Tibial nerve (tissue), 4 donors: ENCODE measurements at regions not wholly inside any gene's neighbourhood (a gene's known extent, or its start where the extent isn't known, plus 50 kb on each side); places are given as distances from the start of the nearest gene placed in this dataset.

Experiments
- DNase-seq, 2 donors: peaks; one replicate each; pipeline ENCODE4 v3.0.0-alpha.2; 2019; ENCODE audit warnings: low spot score in 2 of 2
- H3K27ac ChIP-seq, 4 donors: fragments of 200-600 bp; sonication (generic) in 3 of 4; one replicate each; pipeline ENCODE4 v1.5.1; 2017 to 2019; ENCODE audit warnings: mild to moderate bottlenecking in 1 of 4
- H3K27me3 ChIP-seq, 2 donors: fragments of 200-600 bp; sonication (generic) in 1 of 2; one replicate each; pipeline versions ENCODE4 v1.5.1 to v1.6.0; 2017 to 2019
- H3K36me3 ChIP-seq, 3 donors: fragments of 200-600 bp; sonication (generic); one replicate each; pipeline ENCODE4 v1.5.1; 2018 to 2019
- H3K4me1 ChIP-seq, 4 donors: fragments of 200-600 bp; sonication (generic) in 3 of 4; one replicate each; pipeline ENCODE4 v1.5.1; 2017 to 2019
- H3K4me3 ChIP-seq, 4 donors: fragments of 200-600 bp; sonication (generic) in 3 of 4; one replicate each; pipeline ENCODE4 v1.5.1; 2017 to 2019; ENCODE audit warnings: mild to moderate bottlenecking in 1 of 4, moderate library complexity in 1 of 4
- H3K9me3 ChIP-seq, 4 donors: fragments of 200-600 bp; sonication (generic) in 3 of 4; one replicate each; pipeline ENCODE4 v1.5.1; 2017 to 2019
- CTCF ChIP-seq, 5 experiments: fragments of 200-600 bp in 3 of 5; fragments of 450-650 bp in 2 of 5; sonication (generic) in 3 of 5; IDR thresholded peaks; one replicate each; pipeline ENCODE4 v1.5.1; 2016 to 2019; ENCODE audit warnings: antibody characterized with exemption in 5 of 5, mild to moderate bottlenecking in 3 of 5, moderate library complexity in 2 of 5
- EP300 ChIP-seq, 2 donors: sonication (generic); formaldehyde crosslinking; IDR thresholded peaks; one replicate each; pipeline ENCODE4 v1.6.1; 2017; ENCODE audit warnings: antibody characterized with exemption in 2 of 2, mild to moderate bottlenecking in 1 of 2
- POLR2A ChIP-seq, 2 donors: fragments of 450-650 bp; IDR thresholded peaks; one replicate each; pipeline ENCODE4 v1.6.1; 2017; ENCODE audit warnings: antibody characterized with exemption in 2 of 2, mild to moderate bottlenecking in 2 of 2, moderate library complexity in 2 of 2
- WGBS, 2 donors: methylation state at CpG; one replicate each; pipeline ENCODE4 v1.1.5; 2018; 5-methylcytosine and 5-hydroxymethylcytosine counted together

- 81 to 89% methylated on average over 13 of the region's 13 CpGs for WGBS, 2 donors
- DNase-seq: no peak
- Histone ChIP-seq H3K27me3 (no peaks in the 10 kb centered on the region), H3K4me3 (no peak overlapping the region), H3K27ac (no peak overlapping the region), H3K4me1 (peaks cover 0 to 5% (median 0%) of the 10 kb centered on the region in 4 donors), H3K9me3 (no peaks in the 10 kb centered on the region), H3K36me3 (no peaks in the 10 kb centered on the region)
- TF ChIP-seq POLR2A (IDR thresholded peaks at IDR 0.05): no peak
- no peak for TF ChIP-seq EP300 (IDR thresholded peaks at IDR 0.05)
- peak in 2 of 5 experiments; percentile 11 to 45 for TF ChIP-seq CTCF (IDR thresholded peaks at IDR 0.05)
Observed at GRCh38 chr18:25921677-25922421, 168.6 kb downstream of the SS18 start.

- Histone ChIP-seq H3K27me3 (no peaks in the 10 kb centered on the region), H3K9me3 (peaks cover 0 to 9% (median 0%) of the 10 kb centered on the region in 4 donors), H3K27ac (no peak overlapping the region), H3K4me3 (no peak overlapping the region), H3K36me3 (no peaks in the 10 kb centered on the region), H3K4me1 (peaks cover 0 to 5% (median 0%) of the 10 kb centered on the region in 4 donors)
- 84 to 85% methylated on average over 4 of the region's 4 CpGs for WGBS, 2 donors
- TF ChIP-seq EP300 (IDR thresholded peaks at IDR 0.05) (no peak), POLR2A (IDR thresholded peaks at IDR 0.05) (no peak), CTCF (IDR thresholded peaks at IDR 0.05) (no peak)
- no peak for DNase-seq
Observed at GRCh38 chr18:25915907-25916306, 174.5 kb downstream of the SS18 start.

- no peak overlapping the region for H3K4me3 ChIP-seq
- WGBS, 2 donors: 53 to 88% methylated on average over 2 of the region's 2 CpGs
- H3K36me3 ChIP-seq: no peaks in the 10 kb centered on the region
- H3K27me3 ChIP-seq: no peaks in the 10 kb centered on the region
- H3K4me1 ChIP-seq: no peaks in the 10 kb centered on the region
- H3K9me3 ChIP-seq: peaks cover 0 to 12% (median 0%) of the 10 kb centered on the region in 4 donors
- no peak overlapping the region for H3K27ac ChIP-seq
- TF ChIP-seq EP300 (IDR thresholded peaks at IDR 0.05): no peak
- no peak for DNase-seq
Observed at GRCh38 chr18:25898965-25899364, 191.4 kb downstream of the SS18 start.

GRCh38 chr18:25896956-25897355 lies 193.5 kb downstream of the SS18 start:
- no peak overlapping the region for H3K27ac ChIP-seq
- peaks cover 0 to 12% (median 0%) of the 10 kb centered on the region in 4 donors for H3K9me3 ChIP-seq
- H3K4me1 ChIP-seq: no peaks in the 10 kb centered on the region
- TF ChIP-seq CTCF (IDR thresholded peaks at IDR 0.05) (no peak), POLR2A (IDR thresholded peaks at IDR 0.05) (no peak), EP300 (IDR thresholded peaks at IDR 0.05) (no peak)
- 52 to 64% methylated on average over 4 of the region's 4 CpGs for WGBS, 2 donors
- H3K36me3 ChIP-seq: no peaks in the 10 kb centered on the region
- no peaks in the 10 kb centered on the region for H3K27me3 ChIP-seq
- H3K4me3 ChIP-seq: no peak overlapping the region
- DNase-seq: no peak

GRCh38 chr18:25896178-25896780 lies 194.1 kb downstream of the SS18 start:
- Histone ChIP-seq H3K4me1 (no peaks in the 10 kb centered on the region), H3K36me3 (no peaks in the 10 kb centered on the region), H3K27ac (no peak overlapping the region), H3K4me3 (no peak overlapping the region), H3K9me3 (peaks cover 0 to 10% (median 0%) of the 10 kb centered on the region in 4 donors), H3K27me3 (no peaks in the 10 kb centered on the region)
- WGBS, 2 donors: 13% methylated on average over 10 of the region's 10 CpGs
- peak in 1 of 2 donors; percentile 50 for DNase-seq
- TF ChIP-seq CTCF (IDR thresholded peaks at IDR 0.05): peak; percentile 35 to 54 (median 49)
- TF ChIP-seq EP300 (IDR thresholded peaks at IDR 0.05): no peak
